ENCODE measurements at regions not wholly inside any gene's neighbourhood (a gene's known extent, or its start where the extent isn't known, plus 50 kb on each side); places are given as distances from the start of the nearest gene placed in this dataset.

DNA sequence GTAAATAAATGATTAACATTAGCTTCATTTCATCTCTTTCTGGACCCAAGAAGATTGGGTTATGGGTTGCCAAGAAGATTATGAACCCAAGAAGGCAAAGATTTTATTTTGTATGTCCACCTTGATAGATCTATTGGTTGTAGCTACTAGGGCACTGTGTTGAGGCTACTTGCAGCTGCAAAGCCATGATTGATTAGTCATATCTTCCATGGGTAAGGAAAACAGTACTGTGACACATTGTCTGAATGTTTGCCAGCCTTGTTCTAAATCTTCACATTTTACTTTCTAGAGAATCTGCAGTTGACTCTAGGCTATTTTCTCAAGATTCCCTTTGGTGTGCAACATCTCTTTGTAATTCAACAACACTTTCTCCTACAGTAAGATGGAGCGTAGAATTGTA lies 229.2 kb upstream of the KCNH8 start:
- TF ChIP-seq, protein P1, sequence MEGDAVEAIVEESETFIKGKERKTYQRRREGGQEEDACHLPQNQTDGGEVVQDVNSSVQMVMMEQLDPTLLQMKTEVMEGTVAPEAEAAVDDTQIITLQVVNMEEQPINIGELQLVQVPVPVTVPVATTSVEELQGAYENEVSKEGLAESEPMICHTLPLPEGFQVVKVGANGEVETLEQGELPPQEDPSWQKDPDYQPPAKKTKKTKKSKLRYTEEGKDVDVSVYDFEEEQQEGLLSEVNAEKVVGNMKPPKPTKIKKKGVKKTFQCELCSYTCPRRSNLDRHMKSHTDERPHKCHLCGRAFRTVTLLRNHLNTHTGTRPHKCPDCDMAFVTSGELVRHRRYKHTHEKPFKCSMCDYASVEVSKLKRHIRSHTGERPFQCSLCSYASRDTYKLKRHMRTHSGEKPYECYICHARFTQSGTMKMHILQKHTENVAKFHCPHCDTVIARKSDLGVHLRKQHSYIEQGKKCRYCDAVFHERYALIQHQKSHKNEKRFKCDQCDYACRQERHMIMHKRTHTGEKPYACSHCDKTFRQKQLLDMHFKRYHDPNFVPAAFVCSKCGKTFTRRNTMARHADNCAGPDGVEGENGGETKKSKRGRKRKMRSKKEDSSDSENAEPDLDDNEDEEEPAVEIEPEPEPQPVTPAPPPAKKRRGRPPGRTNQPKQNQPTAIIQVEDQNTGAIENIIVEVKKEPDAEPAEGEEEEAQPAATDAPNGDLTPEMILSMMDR (IDR thresholded peaks at IDR 0.05): no peak
- no peak for TF ChIP-seq EZH2 (IDR thresholded peaks at IDR 0.05)
- TF ChIP-seq EZH2phosphoT487 (IDR thresholded peaks at IDR 0.05): no peak

Measured in neural progenitor cell (in vitro differentiated cells).